ENCODE measurements at regions not wholly inside any gene's neighbourhood (a gene's known extent, or its start where the extent isn't known, plus 50 kb on each side); places are given as distances from the start of the nearest gene placed in this dataset.
"Not testable (repeated sequence)": the region's sequence is repeated elsewhere in the genome, so short reads cannot be mapped to it uniquely, and the experiment has no call there.

GRCh38 chr10:126759531-126759930 lies 89.0 kb upstream of the C10orf90 start:
- H3K27ac Mint-ChIP-seq, result no peak overlapping the region
- no peaks in the 10 kb centered on the region for H3K4me1 Mint-ChIP-seq
- no peak for DNase-seq (ENCODE audit: low spot score in 2 of 2)
- peaks cover 7% of the 10 kb centered on the region for H3K9me3 Mint-ChIP-seq
- H3K36me3 Mint-ChIP-seq, result no peaks in the 10 kb centered on the region
- ATAC-seq, result no peak
- no peak overlapping the region for H3K4me3 Mint-ChIP-seq

GRCh38 chr10:126766646-126767045 lies 96.2 kb upstream of the C10orf90 start:
- not testable (repeated sequence) for H3K4me3 Mint-ChIP-seq; ATAC-seq; H3K27ac Mint-ChIP-seq; DNase-seq (ENCODE audit: low spot score in 2 of 2); H3K4me1 Mint-ChIP-seq; H3K36me3 Mint-ChIP-seq
- peaks cover 11% of the 10 kb centered on the region for H3K9me3 Mint-ChIP-seq

GRCh38 chr10:126770809-126771208 lies 100.3 kb upstream of the C10orf90 start:
- no peak overlapping the region for H3K27ac Mint-ChIP-seq
- H3K36me3 Mint-ChIP-seq, result no peaks in the 10 kb centered on the region
- H3K9me3 Mint-ChIP-seq, result no peaks in the 10 kb centered on the region
- no peaks in the 10 kb centered on the region for H3K4me1 Mint-ChIP-seq
- ATAC-seq (no peak), DNase-seq (ENCODE audit: low spot score in 2 of 2) (no peak)
- no peak overlapping the region for H3K4me3 Mint-ChIP-seq

DNA sequence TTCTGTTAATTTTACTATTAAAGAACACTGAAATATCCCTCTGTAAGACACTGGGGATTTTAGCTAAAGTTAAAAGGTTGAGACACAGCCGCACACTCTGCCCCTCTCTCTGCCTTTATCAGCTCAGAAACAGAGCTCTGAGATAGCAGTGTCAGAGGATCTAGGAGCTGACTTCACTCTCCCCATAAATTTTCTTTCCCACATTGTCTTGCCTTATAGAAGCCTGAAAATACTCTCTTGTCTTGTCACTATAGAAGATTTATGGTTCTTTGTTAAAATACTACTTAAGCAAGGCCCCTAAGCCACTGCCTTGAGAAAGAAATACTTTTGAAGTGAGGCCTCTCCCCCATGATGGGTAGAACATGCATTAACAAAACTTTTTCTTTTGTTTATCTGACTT lies 105.7 kb upstream of the C10orf90 start:
- no peaks in the 10 kb centered on the region for H3K36me3 Mint-ChIP-seq
- no peaks in the 10 kb centered on the region for H3K9me3 Mint-ChIP-seq
- ATAC-seq (no peak), DNase-seq (ENCODE audit: low spot score in 2 of 2) (no peak)
- H3K4me1 Mint-ChIP-seq, result no peaks in the 10 kb centered on the region
- H3K4me3 Mint-ChIP-seq, result no peak overlapping the region
- no peak overlapping the region for H3K27ac Mint-ChIP-seq

DNA sequence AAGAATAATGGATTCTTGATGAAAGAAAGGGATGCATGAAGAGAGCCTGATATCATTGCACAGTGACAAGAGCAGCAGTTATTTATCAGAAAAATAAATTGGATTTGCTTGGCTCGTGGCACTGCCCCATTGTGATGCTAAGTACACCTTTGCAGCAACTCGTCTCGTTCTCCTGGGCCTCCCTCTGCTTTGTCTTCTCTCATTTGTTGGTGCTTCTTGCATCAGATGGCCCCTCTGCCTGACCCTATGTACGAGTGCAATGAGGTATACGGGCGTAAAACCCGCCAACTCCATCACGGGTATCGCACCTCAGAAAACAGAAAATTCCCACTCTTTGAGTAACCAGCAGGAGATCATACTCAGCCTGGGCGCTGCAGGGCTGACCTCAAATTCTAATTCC lies 107.2 kb upstream of the C10orf90 start:
- H3K4me1 Mint-ChIP-seq, result no peaks in the 10 kb centered on the region
- ATAC-seq (no peak), DNase-seq (ENCODE audit: low spot score in 2 of 2) (no peak)
- no peaks in the 10 kb centered on the region for H3K9me3 Mint-ChIP-seq
- H3K4me3 Mint-ChIP-seq, result no peak overlapping the region
- H3K36me3 Mint-ChIP-seq, result no peaks in the 10 kb centered on the region
- no peak overlapping the region for H3K27ac Mint-ChIP-seq

DNA sequence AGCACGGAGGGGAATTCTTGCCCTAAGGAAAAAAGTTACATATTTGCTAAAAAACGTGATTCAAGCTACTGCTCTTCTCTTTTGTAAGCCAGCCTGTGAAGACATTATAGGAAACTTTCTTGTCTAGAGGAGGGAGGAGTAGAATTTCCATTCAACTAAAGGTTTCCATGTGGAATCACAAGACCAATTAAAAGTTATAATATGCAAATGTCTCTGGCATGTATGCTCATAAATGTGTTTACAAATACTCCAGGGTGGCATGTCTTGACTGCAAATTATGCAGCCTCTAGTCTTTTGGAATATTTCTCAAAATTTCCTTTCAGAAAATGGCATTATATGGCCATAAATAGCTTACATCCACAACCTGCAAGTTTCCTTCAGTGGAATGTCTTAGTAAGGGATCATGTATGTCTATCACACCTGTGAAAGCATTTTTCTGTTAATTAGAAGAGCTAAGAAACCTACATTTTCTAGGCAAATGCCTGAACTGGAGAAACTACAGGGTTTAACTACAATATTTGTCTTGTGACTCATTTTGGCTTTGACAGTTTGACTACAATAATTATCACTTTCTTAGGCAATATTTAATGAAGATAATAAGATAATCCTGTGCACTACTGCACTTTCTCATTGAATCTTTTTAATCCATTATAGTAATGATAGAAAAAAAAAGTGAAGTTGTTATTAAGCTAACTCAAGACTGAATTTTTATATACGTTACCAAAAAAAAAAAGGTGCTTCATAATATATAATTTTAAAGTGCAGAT lies 111.1 kb upstream of the C10orf90 start:
- DNase-seq (ENCODE audit: low spot score in 2 of 2) (no peak), ATAC-seq (no peak)
- Mint-ChIP-seq H3K9me3 (no peaks in the 10 kb centered on the region), H3K4me3 (no peak overlapping the region), H3K36me3 (no peaks in the 10 kb centered on the region), H3K4me1 (no peaks in the 10 kb centered on the region), H3K27ac (no peak overlapping the region)

DNA sequence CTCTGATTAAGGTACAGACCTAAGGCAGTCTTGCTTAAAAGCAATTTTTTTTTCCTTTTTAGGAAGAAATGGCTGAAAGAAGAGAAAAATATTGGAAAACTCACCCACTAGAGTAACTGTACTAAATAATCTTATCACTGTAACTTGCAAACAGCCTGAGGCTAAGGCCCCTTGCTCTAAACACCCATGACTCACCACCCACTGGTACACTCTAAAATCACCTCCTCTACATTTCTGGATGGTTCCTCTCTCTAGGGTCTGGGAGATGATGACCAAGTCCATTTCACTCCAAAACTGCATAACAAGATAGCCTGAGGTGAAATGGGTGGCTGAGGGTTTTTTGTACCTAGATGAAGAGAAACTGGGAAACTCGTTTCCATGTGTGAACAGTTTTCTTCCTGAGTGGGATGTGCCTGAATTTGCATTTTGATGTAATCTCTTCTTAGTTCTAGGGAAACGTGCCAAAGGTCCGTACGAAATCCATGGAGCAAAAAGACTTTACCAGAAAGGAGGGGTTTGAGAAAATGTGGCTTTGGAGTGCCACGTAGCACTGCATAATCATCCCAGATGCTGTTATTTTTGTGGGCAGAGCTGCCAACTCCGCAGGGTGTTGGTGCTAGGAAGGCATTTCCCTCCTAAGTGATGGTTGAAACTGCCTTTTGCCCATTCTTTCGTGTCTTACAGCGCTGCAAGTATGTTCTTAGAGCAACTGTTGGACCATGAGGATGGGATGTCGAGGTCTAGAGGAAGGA lies 113.5 kb upstream of the C10orf90 start:
- Mint-ChIP-seq H3K4me3 (no peak overlapping the region), H3K36me3 (no peaks in the 10 kb centered on the region)
- ATAC-seq, result no peak

DNA sequence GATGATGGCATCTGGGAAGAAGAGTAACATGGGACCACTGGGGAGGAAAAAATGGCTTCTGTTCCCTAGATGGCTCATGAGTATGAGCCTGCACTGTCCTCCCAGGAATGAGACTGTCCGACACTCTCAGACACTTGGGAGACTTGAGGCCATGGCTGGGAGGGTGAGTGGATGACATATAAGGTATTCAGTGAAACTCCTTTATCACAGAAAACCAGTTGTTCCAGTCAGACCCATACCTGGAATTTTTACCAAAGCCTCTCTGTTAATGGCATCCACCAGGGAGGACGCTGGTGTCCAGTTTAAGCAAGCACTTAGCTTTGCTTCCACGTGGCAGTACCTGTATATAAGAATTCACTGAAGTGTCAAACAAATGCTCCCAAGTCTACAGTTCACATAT lies 116.7 kb upstream of the C10orf90 start:
- Mint-ChIP-seq H3K36me3 (no peaks in the 10 kb centered on the region), H3K4me3 (no peak overlapping the region), H3K27ac (no peak overlapping the region), H3K4me1 (no peaks in the 10 kb centered on the region), H3K9me3 (no peaks in the 10 kb centered on the region)
- ATAC-seq, result no peak
- DNase-seq (ENCODE audit: low spot score in 2 of 2), result no peak

More for the DNA sequence above, 113.5 kb upstream of the C10orf90 start:
- H3K27ac Mint-ChIP-seq, result no peak overlapping the region
- no peaks in the 10 kb centered on the region for H3K4me1 Mint-ChIP-seq
- no peak for DNase-seq (ENCODE audit: low spot score in 2 of 2)
- H3K9me3 Mint-ChIP-seq, result no peaks in the 10 kb centered on the region

GRCh38 chr10:126795318-126795717 lies 109.9 kb upstream of the DOCK1 start:
- no peak for DNase-seq (ENCODE audit: low spot score in 2 of 2)
- Mint-ChIP-seq H3K9me3 (peaks cover 4% of the 10 kb centered on the region), H3K4me1 (no peaks in the 10 kb centered on the region), H3K27ac (no peak overlapping the region), H3K36me3 (no peaks in the 10 kb centered on the region), H3K4me3 (no peak overlapping the region)
- ATAC-seq, result no peak

DNA sequence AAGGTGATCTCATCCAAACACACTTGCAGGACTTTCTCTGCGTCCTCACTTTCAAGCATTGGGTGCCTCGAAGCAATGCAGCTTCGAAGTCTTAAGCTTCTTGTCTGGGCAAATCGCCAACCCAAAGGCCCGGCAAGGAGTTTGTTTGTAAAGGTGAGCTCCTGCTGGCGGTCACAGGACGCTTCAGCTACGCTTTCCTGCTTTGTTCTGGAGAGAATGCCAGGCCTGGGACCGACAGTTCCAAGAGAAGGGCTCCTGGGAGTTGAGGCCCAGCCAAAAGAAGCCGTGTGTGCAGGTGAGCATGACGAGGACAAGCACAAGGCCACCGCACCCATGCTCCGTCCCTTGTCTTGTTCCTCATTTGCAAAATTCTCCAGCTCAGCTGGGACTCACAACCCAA lies 106.6 kb upstream of the DOCK1 start:
- H3K4me3 Mint-ChIP-seq, result no peak overlapping the region
- no peaks in the 10 kb centered on the region for H3K36me3 Mint-ChIP-seq
- H3K9me3 Mint-ChIP-seq, result peaks cover 4% of the 10 kb centered on the region
- no peak for ATAC-seq
- no peak overlapping the region for H3K27ac Mint-ChIP-seq
- H3K4me1 Mint-ChIP-seq, result no peaks in the 10 kb centered on the region
- no peak for DNase-seq (ENCODE audit: low spot score in 2 of 2)

DNA sequence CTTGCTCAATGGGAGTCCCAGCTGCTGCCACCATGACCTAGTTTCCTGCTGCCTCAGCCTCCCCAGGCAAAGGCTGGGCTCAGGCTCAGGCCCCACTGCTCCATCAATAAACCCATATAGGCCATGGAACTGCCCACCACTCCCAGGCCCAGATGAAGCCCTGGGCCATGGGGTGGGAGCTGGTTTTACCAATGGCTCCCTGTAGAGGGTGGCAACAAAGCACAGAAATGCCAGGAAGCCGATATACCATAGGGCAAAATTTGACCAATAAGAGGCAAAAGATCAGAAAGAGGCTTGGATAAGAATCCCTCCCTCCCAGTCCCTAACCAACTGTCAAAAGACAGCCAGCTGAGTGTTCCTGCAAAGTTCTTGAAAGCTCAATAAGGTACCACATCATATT lies 101.8 kb upstream of the DOCK1 start:
- no peak overlapping the region for H3K4me3 Mint-ChIP-seq
- peaks cover 4% of the 10 kb centered on the region for H3K9me3 Mint-ChIP-seq
- ATAC-seq (no peak), DNase-seq (ENCODE audit: low spot score in 2 of 2) (no peak)
- H3K4me1 Mint-ChIP-seq, result no peaks in the 10 kb centered on the region
- no peaks in the 10 kb centered on the region for H3K36me3 Mint-ChIP-seq
- no peak overlapping the region for H3K27ac Mint-ChIP-seq

DNA sequence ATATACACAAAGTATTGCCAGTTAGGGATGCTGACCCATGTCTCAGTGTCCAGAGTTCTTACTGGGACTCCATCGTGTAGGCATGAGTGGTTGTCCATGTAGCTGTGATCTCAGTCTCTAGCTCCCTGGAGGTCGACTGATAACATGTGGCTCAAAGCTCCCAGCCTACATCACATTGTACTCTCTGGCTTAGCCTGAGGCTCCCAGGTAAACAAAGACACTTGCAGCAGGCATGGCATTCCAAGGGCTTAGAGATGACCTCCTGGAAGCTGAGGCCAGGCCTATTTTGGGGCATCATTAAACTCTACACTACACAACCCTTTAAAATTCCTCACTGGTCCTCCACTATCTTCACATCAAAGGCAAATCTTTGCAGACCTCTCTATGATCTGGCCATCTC lies 100.8 kb upstream of the DOCK1 start:
- no peak for DNase-seq (ENCODE audit: low spot score in 2 of 2)
- H3K4me3 Mint-ChIP-seq, result no peak overlapping the region
- no peak for ATAC-seq
- no peak overlapping the region for H3K27ac Mint-ChIP-seq
- H3K4me1 Mint-ChIP-seq, result no peaks in the 10 kb centered on the region
- H3K9me3 Mint-ChIP-seq, result peaks cover 4% of the 10 kb centered on the region
- H3K36me3 Mint-ChIP-seq, result no peaks in the 10 kb centered on the region

- H3K9me3 Mint-ChIP-seq, result peaks cover 14% of the 10 kb centered on the region
These were observed 98.7 kb upstream of the DOCK1 start for GRCh38 chr10:126806498-126806897.

DNA sequence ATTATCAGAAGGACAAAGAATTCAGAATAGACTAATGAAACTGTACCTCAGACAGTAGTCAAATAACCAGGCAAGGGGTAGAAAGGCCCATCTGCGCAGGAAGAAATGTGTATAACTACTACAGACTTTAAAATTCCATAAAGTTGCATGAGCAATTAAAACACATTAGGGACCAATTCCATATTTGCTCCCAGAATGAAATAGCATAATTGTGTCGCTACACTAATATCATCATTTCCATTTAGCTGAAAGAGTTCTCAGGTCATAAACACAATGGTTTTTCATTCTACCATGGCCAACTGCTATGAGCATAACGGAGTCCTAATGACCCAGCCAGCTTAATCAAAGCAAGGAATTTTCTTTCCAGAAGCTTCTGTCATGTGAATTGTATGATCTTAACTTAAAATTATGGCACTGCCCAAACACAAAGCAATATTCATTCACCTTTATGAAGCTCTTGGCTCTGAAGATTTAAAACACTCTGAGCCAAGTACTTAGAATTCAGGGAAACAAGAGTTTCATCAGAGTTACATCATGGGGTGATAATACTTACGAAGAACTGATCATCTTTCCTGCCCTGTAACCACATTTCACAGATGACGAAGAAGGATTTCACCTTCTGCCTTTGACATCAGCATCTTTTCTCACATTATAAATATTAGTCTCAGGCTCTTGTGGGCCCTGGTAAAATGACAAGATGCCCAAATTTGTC lies 98.1 kb upstream of the DOCK1 start:
- no peak overlapping the region for H3K27ac Mint-ChIP-seq
- DNase-seq (ENCODE audit: low spot score in 2 of 2) (no peak), ATAC-seq (no peak)
- no peaks in the 10 kb centered on the region for H3K4me1 Mint-ChIP-seq
- H3K36me3 Mint-ChIP-seq, result no peaks in the 10 kb centered on the region
- no peak overlapping the region for H3K4me3 Mint-ChIP-seq
- peaks cover 14% of the 10 kb centered on the region for H3K9me3 Mint-ChIP-seq

More at GRCh38 chr10:126806498-126806897, 98.7 kb upstream of the DOCK1 start:
- Mint-ChIP-seq H3K4me1 (no peaks in the 10 kb centered on the region), H3K27ac (no peak overlapping the region), H3K4me3 (no peak overlapping the region), H3K36me3 (no peaks in the 10 kb centered on the region)
- ATAC-seq (no peak), DNase-seq (ENCODE audit: low spot score in 2 of 2) (no peak)

DNA sequence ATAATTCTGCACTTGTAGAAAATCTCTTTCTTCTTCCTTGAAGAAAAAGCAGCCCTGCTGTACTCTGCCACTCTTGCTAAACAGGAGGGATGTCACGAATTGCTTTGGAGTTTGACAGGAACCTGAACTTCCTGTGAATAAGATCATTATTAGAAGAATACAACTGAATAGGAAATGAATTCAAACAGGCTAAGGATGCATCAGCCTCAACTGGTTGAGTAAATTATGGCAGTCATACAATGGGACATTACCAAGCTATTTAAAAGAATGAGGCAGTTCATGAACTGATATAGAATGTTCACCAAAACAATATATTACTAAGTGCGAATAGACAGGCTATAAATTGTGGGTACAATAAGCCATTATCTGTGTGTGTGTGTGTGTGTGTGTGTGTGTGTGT lies 97.1 kb upstream of the DOCK1 start:
- Mint-ChIP-seq H3K4me3 (no peak overlapping the region), H3K4me1 (no peaks in the 10 kb centered on the region), H3K9me3 (peaks cover 14% of the 10 kb centered on the region), H3K27ac (no peak overlapping the region), H3K36me3 (no peaks in the 10 kb centered on the region)
- ATAC-seq (no peak), DNase-seq (ENCODE audit: low spot score in 2 of 2) (no peak)

GRCh38 chr10:126813432-126813831 lies 91.8 kb upstream of the DOCK1 start:
- no peaks in the 10 kb centered on the region for H3K36me3 Mint-ChIP-seq
- H3K4me3 Mint-ChIP-seq, result no peak overlapping the region
- peaks cover 11% of the 10 kb centered on the region for H3K9me3 Mint-ChIP-seq
- no peak overlapping the region for H3K27ac Mint-ChIP-seq
- ATAC-seq (no peak), DNase-seq (ENCODE audit: low spot score in 2 of 2) (no peak)
- H3K4me1 Mint-ChIP-seq, result no peaks in the 10 kb centered on the region

Data from stimulated activated effector memory CD8-positive, alpha-beta T cell treated with anti-CD3 and anti-CD28 coated beads, Interleukin-12 subunit alpha, Interleukin-12 subunit beta, amount 100 ng/mL, for 72 hours (primary cell).